Loucy (cell line): ENCODE measurements at regions not wholly inside any gene's neighbourhood (a gene's known extent, or its start where the extent isn't known, plus 50 kb on each side); places are given as distances from the start of the nearest gene placed in this dataset.

ENCODE experiments used
- H2AFZ ChIP-seq: fragments of 200-600 bp; sonication (generic); 2 replicates; pipeline ENCODE4 v1.6.0; 2016; ENCODE audit warnings: antibody characterized with exemption, mild to moderate bottlenecking, low read length, moderate library complexity
- H3F3A ChIP-seq: fragments of 200-600 bp; 2 replicates; pipeline ENCODE4 v1.6.0; 2016; ENCODE audit warnings: antibody characterized with exemption, low read depth, mild to moderate bottlenecking
- H3K27me3 ChIP-seq: fragments of 200-600 bp; sonication (generic); 2 replicates; pipeline ENCODE4 v1.6.1; 2014; ENCODE audit warnings: low read length, mild to moderate bottlenecking; ENCODE audit not compliant: insufficient read depth, poor library complexity, severe bottlenecking
- H3K36me3 ChIP-seq: fragments of 200-600 bp; sonication (generic); 2 replicates; pipeline ENCODE4 v1.6.1; 2016; ENCODE audit warnings: low read length; ENCODE audit not compliant: insufficient read depth
- H3K4me1 ChIP-seq: fragments of 200-600 bp; sonication (generic); 2 replicates; pipeline ENCODE4 v1.5.1; 2014; ENCODE audit warnings: low read length, mild to moderate bottlenecking; ENCODE audit not compliant: insufficient read depth, poor library complexity, severe bottlenecking
- H3K4me2 ChIP-seq: fragments of 200-600 bp; sonication (generic); 2 replicates; pipeline ENCODE4 v1.6.0; 2014; ENCODE audit warnings: antibody characterized with exemption, low read length, low read depth, mild to moderate bottlenecking; ENCODE audit not compliant: poor library complexity, severe bottlenecking
- H3K4me3 ChIP-seq: fragments of 200-600 bp; sonication (generic); 2 replicates; pipeline ENCODE4 v1.5.1; 2014; ENCODE audit warnings: low read length, mild to moderate bottlenecking, mixed read lengths; ENCODE audit not compliant: poor library complexity, severe bottlenecking
- H3K79me2 ChIP-seq: fragments of 200-600 bp; sonication (generic); 2 replicates; pipeline ENCODE4 v1.6.1; 2014; ENCODE audit warnings: low read length; ENCODE audit not compliant: insufficient read depth
- H3K9ac ChIP-seq: fragments of 200-600 bp; sonication (generic); 2 replicates; pipeline ENCODE4 v1.6.0; 2014; ENCODE audit warnings: mild to moderate bottlenecking, low read depth, low read length, moderate library complexity; ENCODE audit not compliant: poor library complexity, severe bottlenecking
- H3K9me2 ChIP-seq: fragments of 200-600 bp; sonication (generic); replicated peaks from 2 replicates; pipeline ENCODE4 v1.6.1; 2016; ENCODE audit warnings: low read depth, low read length, mixed read lengths
- H3K9me3 ChIP-seq: fragments of 200-600 bp; sonication (generic); 2 replicates; pipeline ENCODE4 v1.6.1; 2014; ENCODE audit warnings: mild to moderate bottlenecking, antibody characterized with exemption, low read length, low read depth; ENCODE audit not compliant: insufficient read depth
- H4K20me1 ChIP-seq: fragments of 200-600 bp; sonication (generic); 2 replicates; pipeline ENCODE4 v1.6.0; 2014; ENCODE audit warnings: antibody characterized with exemption, low read length, mild to moderate bottlenecking; ENCODE audit not compliant: insufficient read depth, poor library complexity, severe bottlenecking
- CTCF ChIP-seq: fragments of 200-600 bp; sonication (generic); conservative IDR thresholded peaks from 2 replicates; pipeline ENCODE4 v1.5.1; 2014; ENCODE audit warnings: mild to moderate bottlenecking, antibody characterized with exemption, low read length
- EZH2phosphoT487 ChIP-seq: fragments of 200-600 bp; IDR thresholded peaks from 2 replicates; pipeline ENCODE4 v1.6.1; 2018; ENCODE audit warnings: antibody characterized with exemption, mild to moderate bottlenecking, moderate library complexity, borderline replicate concordance

- H3K9me3 ChIP-seq, result no peaks in the 10 kb centered on the region
- no peaks in the 10 kb centered on the region for H3K27me3 ChIP-seq
- TF ChIP-seq EZH2phosphoT487 (no peak), CTCF (no peak)
- H4K20me1 ChIP-seq, result no peaks in the 10 kb centered on the region
- H2AFZ ChIP-seq, result no peak overlapping the region
- H3K4me1 ChIP-seq, result no peaks in the 10 kb centered on the region
- no peak overlapping the region for H3K9ac ChIP-seq
- H3K4me3 ChIP-seq, result no peak overlapping the region
- H3K4me2 ChIP-seq, result no peak overlapping the region
- no peaks in the 10 kb centered on the region for H3K9me2 ChIP-seq
- H3K79me2 ChIP-seq, result no peaks in the 10 kb centered on the region
- no peaks in the 10 kb centered on the region for H3F3A ChIP-seq
- H3K36me3 ChIP-seq, result no peaks in the 10 kb centered on the region
These were observed 136.4 kb upstream of the RREB1 start for GRCh38 chr6:6971369-6971768.

- Histone ChIP-seq H3K4me3 (no peak overlapping the region), H3K79me2 (no peaks in the 10 kb centered on the region), H3K9me3 (no peaks in the 10 kb centered on the region), H3K4me2 (no peak overlapping the region), H3K36me3 (no peaks in the 10 kb centered on the region), H3K9me2 (no peaks in the 10 kb centered on the region), H2AFZ (no peak overlapping the region), H3F3A (no peaks in the 10 kb centered on the region), H3K9ac (no peak overlapping the region), H3K27me3 (no peaks in the 10 kb centered on the region), H4K20me1 (no peaks in the 10 kb centered on the region), H3K4me1 (no peaks in the 10 kb centered on the region)
- TF ChIP-seq CTCF, result no peak
- no peak for TF ChIP-seq EZH2phosphoT487
These were observed 135.3 kb upstream of the RREB1 start for GRCh38 chr6:6972456-6972855.

DNA sequence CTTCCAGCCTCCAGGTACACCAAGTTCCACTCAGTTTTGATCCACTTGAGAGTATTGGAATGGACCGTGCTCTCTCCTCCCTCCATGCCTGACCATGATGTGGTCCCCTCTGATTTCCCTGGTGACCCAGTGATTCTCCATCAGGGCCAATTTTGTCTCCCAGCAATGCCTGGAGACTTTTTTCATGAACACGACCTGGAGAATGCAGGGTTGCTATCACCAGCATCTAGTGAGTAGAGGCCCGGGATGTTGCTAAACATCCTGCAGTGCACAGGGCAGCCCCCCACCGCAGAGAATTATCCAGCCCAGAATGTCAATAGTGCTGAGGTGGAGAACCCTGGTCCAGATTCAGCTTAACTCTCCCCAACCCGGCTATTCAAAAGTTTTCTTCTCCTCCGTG, 134.0 kb upstream of the RREB1 start:
- Histone ChIP-seq H3K9me3 (no peaks in the 10 kb centered on the region), H3K27me3 (no peaks in the 10 kb centered on the region), H3K9ac (no peak overlapping the region), H2AFZ (no peak overlapping the region), H3F3A (no peaks in the 10 kb centered on the region), H3K36me3 (no peaks in the 10 kb centered on the region), H3K79me2 (no peaks in the 10 kb centered on the region), H3K4me2 (no peak overlapping the region), H3K4me1 (no peaks in the 10 kb centered on the region), H4K20me1 (no peaks in the 10 kb centered on the region), H3K9me2 (no peaks in the 10 kb centered on the region), H3K4me3 (no peak overlapping the region)
- TF ChIP-seq EZH2phosphoT487 (no peak), CTCF (no peak)
